SH-SY5Y (cell line): ENCODE measurements at regions not wholly inside any gene's neighbourhood (a gene's known extent, or its start where the extent isn't known, plus 50 kb on each side); places are given as distances from the start of the nearest gene placed in this dataset.

Experiments used
- GATA2 ChIP-seq: IDR thresholded peaks from 2 replicates; pipeline ENCODE4 v1.6.1; 2011; ENCODE audit warnings: mild to moderate bottlenecking, low read depth, low read length
- GATA3 ChIP-seq: IDR thresholded peaks from 2 replicates; pipeline ENCODE4 v1.6.1; 2011; ENCODE audit warnings: low read depth, mild to moderate bottlenecking, low read length, moderate library complexity

- no peak for TF ChIP-seq GATA3
- TF ChIP-seq GATA2 = no peak
These were observed 160.5 kb upstream of the TNRC6C start for GRCh38 chr17:77798031-77798430.

- no peak for TF ChIP-seq GATA3
- no peak for TF ChIP-seq GATA2
These were observed 160.0 kb upstream of the TNRC6C start for GRCh38 chr17:77798481-77798880.

GRCh38 chr17:77800816-77801215 is 157.7 kb upstream of the TNRC6C start:
- TF ChIP-seq GATA2 = no peak
- no peak for TF ChIP-seq GATA3

GRCh38 chr17:77801545-77802332 is 156.8 kb upstream of the TNRC6C start:
- no peak for TF ChIP-seq GATA2
- no peak for TF ChIP-seq GATA3

- TF ChIP-seq GATA3 (no peak), GATA2 (no peak)
These were observed 156.2 kb upstream of the TNRC6C start for GRCh38 chr17:77802333-77802615.

DNA sequence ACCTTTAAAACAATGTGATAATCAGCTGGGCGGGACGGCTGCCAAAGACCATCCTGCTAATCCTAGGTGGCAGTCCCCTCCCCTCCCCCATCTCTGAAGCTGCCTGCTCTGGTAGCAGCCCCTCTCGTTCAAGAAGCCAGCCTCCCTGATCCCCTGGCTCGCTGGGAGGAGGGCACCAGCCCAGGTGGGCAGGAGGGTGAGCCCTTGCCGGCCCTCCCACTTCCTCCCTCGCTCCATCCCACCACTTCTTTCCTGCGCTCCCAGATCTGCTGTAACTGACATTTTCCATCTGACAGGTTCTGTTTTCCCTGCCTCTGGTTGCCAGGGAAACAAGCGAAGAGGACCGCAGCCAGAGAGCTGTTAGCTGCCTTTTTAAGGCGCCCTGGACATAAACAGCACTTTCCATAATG is 155.7 kb upstream of the TNRC6C start:
- no peak for TF ChIP-seq GATA3
- TF ChIP-seq GATA2 = peak; percentile 16; the same call in 1 of the 2 replicates

- TF ChIP-seq GATA3 = no peak
- TF ChIP-seq GATA2 = no peak
These were observed 154.8 kb upstream of the TNRC6C start for GRCh38 chr17:77803726-77804125.

- TF ChIP-seq GATA3 (no peak), GATA2 (no peak)
These were observed 153.6 kb upstream of the TNRC6C start for GRCh38 chr17:77804796-77805426.

DNA sequence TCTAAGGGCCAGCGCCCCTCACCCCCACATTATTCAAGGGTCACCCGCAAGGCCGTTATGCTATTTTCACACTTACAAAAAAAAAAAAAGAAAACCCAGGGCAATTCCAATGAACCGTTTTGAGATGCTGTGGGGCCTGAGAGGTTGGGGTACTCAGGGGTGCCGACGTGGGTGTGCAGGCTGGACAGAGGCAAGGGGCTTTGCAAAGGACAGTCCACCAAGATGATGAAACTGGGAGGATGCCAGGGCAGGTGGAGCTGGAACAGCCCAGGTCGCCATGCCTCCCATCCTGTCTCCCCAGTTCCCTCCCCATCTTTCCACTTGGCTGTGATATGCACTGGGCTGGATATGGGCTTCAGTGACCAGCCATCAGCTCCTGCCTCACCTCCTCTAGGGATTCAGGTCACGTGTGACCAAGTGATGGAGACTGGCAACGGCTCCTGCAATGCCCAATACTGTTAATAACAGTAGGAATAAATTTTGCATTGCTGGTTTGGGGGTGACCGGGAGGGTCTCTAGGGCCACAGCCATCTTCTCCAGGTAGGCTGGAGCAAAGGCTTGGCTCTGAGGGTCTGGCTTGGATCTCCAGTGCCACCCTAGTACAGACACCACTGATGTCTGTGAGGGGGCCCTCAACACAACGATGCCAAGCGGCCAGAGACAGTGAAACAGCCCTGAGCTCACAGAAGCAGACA is 151.3 kb upstream of the TNRC6C start:
- TF ChIP-seq GATA2 (no peak), GATA3 (no peak)

DNA sequence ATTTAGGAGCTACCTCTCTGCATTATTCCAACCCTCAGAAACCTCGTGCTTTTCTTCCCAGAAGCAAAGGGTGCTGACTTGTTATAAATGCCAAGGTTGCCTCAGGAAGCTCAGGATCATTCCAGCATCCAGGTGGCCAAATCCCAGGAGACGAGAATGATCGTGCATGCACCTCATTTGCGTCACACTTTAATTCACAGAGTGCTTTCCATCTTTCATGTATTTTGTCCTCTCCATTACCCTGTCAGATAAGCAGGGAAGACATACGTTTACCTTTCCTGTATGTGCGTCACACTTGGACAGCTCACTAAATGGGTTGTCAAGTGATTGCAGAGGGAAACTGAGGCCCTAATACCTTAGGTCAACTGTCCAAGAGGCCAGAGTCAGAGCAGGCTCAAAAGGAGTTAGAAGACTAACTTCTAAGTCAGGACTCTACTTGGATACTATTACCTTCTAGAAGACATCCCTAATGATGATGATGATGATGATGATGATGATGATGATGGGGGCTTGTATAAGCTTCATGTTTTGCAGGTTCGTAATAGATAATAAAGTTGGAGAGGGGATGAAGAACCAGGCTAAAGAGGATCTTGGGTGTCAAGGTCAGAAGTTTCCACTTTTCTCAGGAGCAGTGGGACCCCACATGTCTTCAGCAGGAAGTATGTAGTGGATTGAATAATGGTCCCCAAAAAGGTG is 150.6 kb upstream of the TNRC6C start:
- TF ChIP-seq GATA3 (no peak), GATA2 (no peak)

DNA sequence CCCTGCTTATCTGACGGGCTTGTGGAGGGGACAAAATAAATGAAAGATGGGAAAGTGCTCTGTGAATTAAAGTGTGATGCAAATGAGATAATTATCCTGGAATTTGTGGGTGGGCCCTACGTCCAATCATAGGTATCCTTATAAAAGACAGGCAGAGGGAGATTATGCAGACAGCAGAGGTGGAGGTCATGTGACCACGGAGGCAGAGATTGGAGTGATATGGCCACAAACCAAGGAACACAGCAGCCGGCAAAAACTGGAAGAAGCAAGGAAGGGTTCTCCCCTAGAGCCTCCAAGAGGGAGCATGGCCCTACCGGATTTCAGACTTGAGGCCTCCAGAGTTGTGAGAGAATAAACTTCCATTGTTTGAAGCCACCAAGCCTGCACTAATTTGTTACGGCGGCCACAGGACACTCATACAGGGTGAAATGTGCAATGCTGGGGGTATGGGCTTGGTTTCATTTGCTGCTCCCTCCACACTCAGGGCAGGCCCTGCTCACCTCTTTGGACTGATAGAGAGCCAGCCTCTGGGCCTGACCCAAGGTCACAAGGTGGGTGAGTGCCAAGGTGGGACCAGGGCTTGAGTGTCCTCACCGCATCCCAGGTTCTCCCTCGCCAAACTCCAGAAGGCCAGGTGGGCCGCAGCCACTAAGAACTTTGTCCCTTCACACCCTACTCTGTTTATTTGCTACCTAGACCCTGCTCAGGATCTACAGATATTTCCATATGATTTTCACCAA is 149.6 kb upstream of the TNRC6C start:
- 0 out of 2 replicates have a peak, but pooled peaks have one; percentile 11 for TF ChIP-seq GATA2
- TF ChIP-seq GATA3 = no peak

DNA sequence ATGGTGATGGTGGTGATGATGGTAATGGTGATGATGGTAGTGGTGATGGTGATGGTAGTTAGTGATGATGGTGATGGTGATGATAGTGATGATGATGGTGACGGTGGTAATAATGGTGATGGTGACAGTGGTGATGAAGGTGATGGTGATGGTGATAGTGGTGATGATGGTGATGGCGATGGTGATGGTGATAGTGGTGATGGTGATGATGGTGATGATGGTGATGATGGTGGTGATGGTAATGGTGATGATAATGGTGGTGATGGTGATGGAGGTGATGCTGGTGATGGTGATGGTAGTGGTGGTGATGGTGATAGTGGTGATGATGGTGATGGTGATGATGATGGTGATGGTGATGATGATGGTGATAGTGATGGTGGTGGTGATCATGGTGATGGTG is 148.7 kb upstream of the TNRC6C start:
- TF ChIP-seq GATA3 (no peak), GATA2 (no peak)

DNA sequence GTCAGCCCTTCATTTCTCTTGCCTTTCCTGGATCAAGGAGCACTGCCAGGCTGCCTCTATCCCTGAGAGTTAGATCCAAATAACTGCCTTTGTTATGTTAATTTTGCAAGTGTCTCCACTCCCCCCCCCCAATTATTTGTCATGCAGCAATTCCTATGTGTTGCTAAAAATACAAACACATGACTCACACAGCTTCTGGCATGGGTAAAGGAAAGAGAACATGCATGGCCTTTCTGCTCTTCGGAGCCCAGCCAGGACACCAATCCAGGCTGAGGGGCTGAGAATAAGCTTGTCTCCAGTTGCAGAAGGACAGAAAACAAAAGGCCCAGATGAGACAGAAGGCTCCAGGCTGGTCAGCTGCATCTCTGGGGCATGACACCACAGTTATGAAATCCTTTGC is 148.0 kb upstream of the TNRC6C start:
- TF ChIP-seq GATA2 (no peak), GATA3 (no peak)

- TF ChIP-seq GATA3 (no peak), GATA2 (no peak)
These were observed 147.0 kb upstream of the TNRC6C start for GRCh38 chr17:77811521-77811920.
